B cell (primary cell): ENCODE measurements at regions not wholly inside any gene's neighbourhood (a gene's known extent, or its start where the extent isn't known, plus 50 kb on each side); places are given as distances from the start of the nearest gene placed in this dataset.

ENCODE experiments used
- ATAC-seq: fragments of 200-7000 bp; cut with Tn5 transposase; one replicate; pipeline ENCODE4 v1.10.0; 2021; ENCODE audit warnings: low read depth, mild to moderate bottlenecking, moderate number of reproducible peaks, moderate library complexity
- CTCF ChIA-PET: fragments of 350-600 bp; sonication (Branson Sonifier 250); formaldehyde crosslinking; loops from one replicate; lab custom pipeline; 2021; ENCODE audit warnings: antibody characterized with exemption, inconsistent platforms; lab: Charles Lee
- POLR2A ChIA-PET: fragments of 350-600 bp; sonication (Branson Sonifier 250); formaldehyde crosslinking; loops from one replicate; lab custom pipeline; 2021; ENCODE audit warnings: antibody characterized with exemption; lab: Charles Lee
- DNase-seq: peaks from one replicate; pipeline ENCODE4 v3.0.0; 2013
- H2AFZ ChIP-seq: 2 replicates; pipeline ENCODE4 v1.6.1; 2012; ENCODE audit warnings: mild to moderate bottlenecking, low read depth, low read length; ENCODE audit not compliant: insufficient read depth, poor library complexity, severe bottlenecking
- H3K27ac ChIP-seq, 2 donors: 1 replicate in 1 of 2; 2 replicates in 1 of 2; pipeline ENCODE4 v1.5.1; 2012 to 2013; ENCODE audit warnings: low read length in 2 of 2, mild to moderate bottlenecking in 2 of 2, moderate library complexity in 1 of 2
- H3K27me3 ChIP-seq, 4 experiments: fragments of 200-600 bp in 1 of 4; sonication (generic) in 1 of 4; replicated peaks in 1 of 4; 1 replicate in 2 of 4; 2 replicates in 2 of 4; pipeline versions ENCODE4 v1.6.1 to v1.7.0; 2013 to 2016; ENCODE audit warnings: low read length in 3 of 4, mild to moderate bottlenecking in 2 of 4, mixed read lengths in 1 of 4, moderate library complexity in 1 of 4; ENCODE audit not compliant: insufficient read depth in 4 of 4, control insufficient read depth in 3 of 4; ENCODE audit errors: control extremely low read depth in 1 of 4
- H3K36me3 ChIP-seq, 2 experiments: replicated peaks in 1 of 2; 1 replicate in 1 of 2; 2 replicates in 1 of 2; pipeline versions ENCODE4 v1.6.1 to v1.7.1; 2013; ENCODE audit warnings: low read length in 1 of 2; ENCODE audit not compliant: insufficient read depth in 2 of 2, control insufficient read depth in 1 of 2; ENCODE audit errors: control extremely low read depth in 1 of 2, extremely low read depth in 1 of 2
- H3K4me1 ChIP-seq, 2 donors: fragments of 200-600 bp in 1 of 2; sonication (generic) in 1 of 2; 1 replicate in 1 of 2; 2 replicates in 1 of 2; pipeline versions ENCODE4 v1.5.1 to v1.6.1; 2013 to 2017; ENCODE audit warnings: low read length in 2 of 2; ENCODE audit not compliant: control insufficient read depth in 2 of 2, insufficient read depth in 2 of 2
- H3K4me2 ChIP-seq: replicated peaks from 2 replicates; pipeline ENCODE3; 2012; ENCODE audit warnings: mild to moderate bottlenecking, low read depth, low read length; ENCODE audit not compliant: poor library complexity, severe bottlenecking
- H3K4me3 ChIP-seq, 5 experiments: fragments of 200-600 bp in 1 of 5; sonication (generic) in 1 of 5; 1 replicate in 3 of 5; 2 replicates in 2 of 5; pipeline versions ENCODE4 v1.5.1 to v1.7.0; 2011 to 2016; ENCODE audit warnings: low read length in 4 of 5, mild to moderate bottlenecking in 4 of 5, low read depth in 2 of 5, control low read depth in 1 of 5, moderate library complexity in 1 of 5; ENCODE audit not compliant: insufficient read depth in 1 of 5; ENCODE audit errors: control extremely low read depth in 1 of 5, extremely low read depth in 1 of 5
- H3K79me2 ChIP-seq: fragments of 200-600 bp; sonication (generic); one replicate; pipeline ENCODE4 v1.6.0; 2016; ENCODE audit warnings: low read length; ENCODE audit not compliant: control insufficient read depth, insufficient read depth
- H3K9ac ChIP-seq: fragments of 200-600 bp; sonication (generic); 2 replicates; pipeline ENCODE4 v1.6.1; 2017; ENCODE audit warnings: mild to moderate bottlenecking, low read length, moderate library complexity
- H3K9me3 ChIP-seq, 3 donors: one replicate each; pipeline versions ENCODE4 v1.6.1 to v1.7.1; 2013; ENCODE audit warnings: low read length in 2 of 3; ENCODE audit not compliant: control insufficient read depth in 2 of 3, insufficient read depth in 1 of 3; ENCODE audit errors: control extremely low read depth in 1 of 3
- H4K20me1 ChIP-seq: 2 replicates; pipeline ENCODE4 v1.6.0; 2012; ENCODE audit warnings: mild to moderate bottlenecking, low read length; ENCODE audit not compliant: insufficient read depth, control insufficient read depth, poor library complexity, severe bottlenecking
- H3K27ac Mint-ChIP-seq: one replicate; pipeline ENCODE4 v1.8.0; 2021; ENCODE audit warnings: mixed read lengths
- H3K27me3 Mint-ChIP-seq: one replicate; pipeline ENCODE4 v1.8.0; 2021; ENCODE audit warnings: mixed read lengths
- H3K4me1 Mint-ChIP-seq: one replicate; pipeline ENCODE4 v1.8.0; 2021; ENCODE audit warnings: mixed read lengths
- H3K4me3 Mint-ChIP-seq: one replicate; pipeline ENCODE4 v1.8.0; 2021; ENCODE audit warnings: mixed read lengths
- H3K9me3 Mint-ChIP-seq: one replicate; pipeline ENCODE4 v1.8.0; 2022; ENCODE audit warnings: mixed read lengths; ENCODE audit not compliant: insufficient read depth
- CTCF ChIP-seq: fragments of 200-600 bp; IDR thresholded peaks from one replicate; pipeline ENCODE4 v1.8.0; 2022; ENCODE audit warnings: antibody characterized with exemption, mild to moderate bottlenecking
- EZH2 ChIP-seq: IDR thresholded peaks from 2 replicates; pipeline ENCODE4 v1.6.1; 2012; ENCODE audit warnings: borderline replicate concordance, low read depth, mild to moderate bottlenecking, moderate library complexity, low read length; ENCODE audit not compliant: insufficient read depth, poor library complexity, severe bottlenecking
- WGBS: methylation state at CpG from one replicate; pipeline ENCODE4 v1.1.5; 2013; ENCODE audit warnings: missing lambda C conversion rate; ENCODE audit not compliant: insufficient coverage; 5-methylcytosine and 5-hydroxymethylcytosine counted together
- intact Hi-C: fragments of 100-400 bp; cut with micrococcal nuclease; formaldehyde crosslinking; loops from one replicate; pipeline ENCODE4 v1.10.0; 2022

GRCh38 chr3:74263031-74263430 is 351.4 kb downstream of the CNTN3 start:
- no peak overlapping the region for H3K4me2 ChIP-seq
- H3K36me3 ChIP-seq: no peaks in the 10 kb centered on the region
- no CpG with 5 or more reads among the region's 1 CpG for WGBS
- POLR2A ChIA-PET: no interaction called here
- no peaks in the 10 kb centered on the region for H3K27me3 Mint-ChIP-seq
- H3K27ac Mint-ChIP-seq: no peak overlapping the region
- no peak overlapping the region for H3K4me3 Mint-ChIP-seq
- H4K20me1 ChIP-seq: no peaks in the 10 kb centered on the region
- ATAC-seq: no peak
- DNase-seq: no peak
- H3K79me2 ChIP-seq: no peaks in the 10 kb centered on the region
- H3K4me3 ChIP-seq: no peak overlapping the region
- TF ChIP-seq EZH2 (no peak), CTCF (no peak)
- no peak overlapping the region for H2AFZ ChIP-seq
- peaks cover 1% of the 10 kb centered on the region for H3K9me3 Mint-ChIP-seq
- H3K4me1 ChIP-seq: no peaks in the 10 kb centered on the region
- H3K4me1 Mint-ChIP-seq: no peaks in the 10 kb centered on the region
- no peak overlapping the region for H3K27ac ChIP-seq
- H3K9me3 ChIP-seq: no peaks in the 10 kb centered on the region
- CTCF ChIA-PET: no interaction called here
- no peak overlapping the region for H3K9ac ChIP-seq
- intact Hi-C loops: no loop called here
- H3K27me3 ChIP-seq: no peaks in the 10 kb centered on the region

GRCh38 chr3:74233091-74233490 is 381.4 kb downstream of the CNTN3 start:
- Mint-ChIP-seq H3K27me3 (no peaks in the 10 kb centered on the region), H3K4me3 (no peak overlapping the region), H3K9me3 (peaks cover 9% of the 10 kb centered on the region), H3K27ac (no peak overlapping the region), H3K4me1 (no peaks in the 10 kb centered on the region)
- no peak for TF ChIP-seq EZH2
- TF ChIP-seq CTCF: no peak
- Histone ChIP-seq H4K20me1 (no peaks in the 10 kb centered on the region), H3K27me3 (no peaks in the 10 kb centered on the region), H3K4me1 (no peaks in the 10 kb centered on the region), H3K27ac (no peak overlapping the region), H3K79me2 (no peaks in the 10 kb centered on the region), H2AFZ (no peak overlapping the region), H3K4me2 (no peak overlapping the region), H3K36me3 (no peaks in the 10 kb centered on the region), H3K9me3 (peaks cover 0 to 12% (median 0%) of the 10 kb centered on the region in 3 donors), H3K9ac (no peak overlapping the region), H3K4me3 (no peak overlapping the region)
- intact Hi-C loops: no loop called here
- no peak for ATAC-seq
- ChIA-PET POLR2A (no interaction called here), CTCF (no interaction called here)
- no CpG with 5 or more reads among the region's 3 CpGs for WGBS
- no peak for DNase-seq
